ENCODE measurements at regions not wholly inside any gene's neighbourhood (a gene's known extent, or its start where the extent isn't known, plus 50 kb on each side); places are given as distances from the start of the nearest gene placed in this dataset.

DNA sequence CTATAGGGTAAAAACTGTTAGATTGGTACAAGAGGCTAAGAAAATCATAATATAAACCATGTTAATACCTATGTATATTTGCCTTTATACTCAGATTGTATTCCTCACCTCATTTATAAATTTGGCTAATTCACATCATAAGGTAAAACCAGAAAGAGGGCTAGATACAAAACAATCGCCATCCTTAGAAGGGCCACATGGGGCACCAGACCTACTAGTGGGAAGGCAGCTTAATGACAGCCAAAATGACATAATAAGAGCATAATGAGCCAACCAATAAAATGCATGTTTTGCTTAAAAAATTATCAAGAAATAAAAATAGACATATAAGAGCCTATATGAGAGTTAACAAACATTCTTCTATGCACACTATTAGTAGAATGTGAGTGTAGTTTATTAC is 107.3 kb upstream of the PRDX4 start:
- Mint-ChIP-seq H3K36me3 (peaks cover 0 to 8% of the 10 kb centered on the region in 2 donors), H3K9me3 (peaks cover 6 to 50% (median 28%) of the 10 kb centered on the region in 7 donors), H3K27ac (no peak overlapping the region), H3K27me3 (peaks cover 0 to 3% (median 0%) of the 10 kb centered on the region in 3 donors), H3K4me1 (no peaks in the 10 kb centered on the region), H3K4me3 (no peak overlapping the region)
- no peak for ATAC-seq (ENCODE audit: low read depth in 2 of 2)
- no peak for DNase-seq

GRCh38 chrX:23570674-23571343 is 96.5 kb upstream of the PRDX4 start:
- no peak overlapping the region for H3K27ac Mint-ChIP-seq
- peaks cover 0 to 4% of the 10 kb centered on the region in 2 donors for H3K36me3 Mint-ChIP-seq
- no peaks in the 10 kb centered on the region for H3K4me1 Mint-ChIP-seq
- no peak for DNase-seq
- no peak overlapping the region for H3K4me3 Mint-ChIP-seq
- peaks cover 0 to 10% (median 0%) of the 10 kb centered on the region in 3 donors for H3K27me3 Mint-ChIP-seq
- ATAC-seq (ENCODE audit: low read depth in 2 of 2), result no peak
- peaks cover 0 to 19% (median 4%) of the 10 kb centered on the region in 7 donors for H3K9me3 Mint-ChIP-seq

- ATAC-seq (ENCODE audit: low read depth in 2 of 2) (no peak), DNase-seq (no peak)
- peaks cover 0 to 7% (median 4%) of the 10 kb centered on the region in 7 donors for H3K9me3 Mint-ChIP-seq
- no peak overlapping the region for H3K27ac Mint-ChIP-seq
- H3K4me3 Mint-ChIP-seq, result no peak overlapping the region
- H3K4me1 Mint-ChIP-seq, result no peaks in the 10 kb centered on the region
- H3K27me3 Mint-ChIP-seq, result peaks cover 0 to 5% (median 0%) of the 10 kb centered on the region in 3 donors
- no peaks in the 10 kb centered on the region for H3K36me3 Mint-ChIP-seq
Measured at GRCh38 chrX:23575281-23575680, 92.0 kb upstream of the PRDX4 start.

GRCh38 chrX:23578079-23578478 is 89.2 kb upstream of the PRDX4 start:
- H3K9me3 Mint-ChIP-seq, result peaks cover 0 to 6% (median 0%) of the 10 kb centered on the region in 7 donors

DNA sequence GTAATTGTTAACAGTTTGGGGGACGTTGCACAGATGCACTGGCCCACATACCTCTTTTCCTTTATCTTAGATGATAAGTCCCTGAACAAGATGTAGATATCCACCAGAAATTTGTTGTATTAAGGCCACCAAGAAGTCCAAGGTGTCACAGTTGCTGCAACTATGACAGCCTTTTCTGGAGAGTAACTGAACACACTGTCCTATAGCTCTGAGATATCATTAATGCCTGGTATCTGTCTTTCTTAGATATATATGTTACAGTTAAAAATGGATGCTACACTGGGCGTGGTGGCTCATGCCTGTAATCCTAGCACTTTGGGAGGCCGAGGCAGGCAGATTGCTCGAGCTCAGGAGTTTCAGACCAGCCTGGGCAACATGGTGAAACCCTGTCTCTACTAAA is 77.8 kb upstream of the PRDX4 start:
- no peaks in the 10 kb centered on the region for H3K36me3 Mint-ChIP-seq
- peaks cover 0 to 9% (median 0%) of the 10 kb centered on the region in 3 donors for H3K27me3 Mint-ChIP-seq
- no peak overlapping the region for H3K4me3 Mint-ChIP-seq

More at GRCh38 chrX:23578079-23578478, 89.2 kb upstream of the PRDX4 start:
- no peak overlapping the region for H3K4me3 Mint-ChIP-seq
- H3K27me3 Mint-ChIP-seq, result peaks cover 0 to 5% (median 4%) of the 10 kb centered on the region in 3 donors
- no peak overlapping the region for H3K27ac Mint-ChIP-seq
- no peak for ATAC-seq (ENCODE audit: low read depth in 2 of 2)
- H3K36me3 Mint-ChIP-seq, result no peaks in the 10 kb centered on the region
- no peak for DNase-seq
- H3K4me1 Mint-ChIP-seq, result no peaks in the 10 kb centered on the region

GRCh38 chrX:23592741-23593140 is 74.6 kb upstream of the PRDX4 start:
- Mint-ChIP-seq H3K4me1 (no peaks in the 10 kb centered on the region), H3K36me3 (no peaks in the 10 kb centered on the region), H3K4me3 (peak overlapping the region in 1 of 8 donors; percentile 70), H3K27ac (no peak overlapping the region), H3K9me3 (peaks cover 0 to 15% (median 7%) of the 10 kb centered on the region in 7 donors), H3K27me3 (peaks cover 0 to 9% (median 0%) of the 10 kb centered on the region in 3 donors)
- no peak for ATAC-seq (ENCODE audit: low read depth in 2 of 2)
- no peak for DNase-seq

More for the DNA sequence above, 77.8 kb upstream of the PRDX4 start:
- DNase-seq, result no peak
- Mint-ChIP-seq H3K27ac (no peak overlapping the region), H3K9me3 (peaks cover 0 to 18% (median 7%) of the 10 kb centered on the region in 7 donors), H3K4me1 (no peaks in the 10 kb centered on the region)
- no peak for ATAC-seq (ENCODE audit: low read depth in 2 of 2)

DNA sequence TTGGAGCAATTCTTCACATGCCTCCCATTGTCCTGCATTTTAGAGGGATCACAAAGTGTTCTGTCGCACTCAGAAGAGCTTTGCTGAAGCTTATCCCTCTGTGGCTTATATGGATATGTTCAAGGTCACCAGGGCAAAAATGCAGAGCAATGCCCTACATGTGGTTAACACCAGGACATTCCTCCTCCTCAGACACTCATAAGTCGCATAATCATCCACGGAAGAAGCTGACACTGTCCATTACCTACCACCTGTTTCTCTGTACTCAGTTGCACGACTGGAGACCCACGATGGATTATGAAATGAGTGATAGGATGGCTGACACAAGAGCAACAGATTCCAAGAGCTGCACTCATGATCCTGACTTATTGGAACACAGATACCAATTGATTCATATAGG is 68.7 kb upstream of the PRDX4 start:
- H3K4me3 Mint-ChIP-seq, result no peak overlapping the region

GRCh38 chrX:23603501-23603900 is 63.8 kb upstream of the PRDX4 start:
- Mint-ChIP-seq H3K27me3 (peaks cover 0 to 6% (median 4%) of the 10 kb centered on the region in 3 donors), H3K9me3 (peaks cover 0 to 6% (median 0%) of the 10 kb centered on the region in 7 donors), H3K36me3 (no peaks in the 10 kb centered on the region), H3K27ac (no peak overlapping the region), H3K4me3 (no peak overlapping the region), H3K4me1 (no peaks in the 10 kb centered on the region)
- ATAC-seq (ENCODE audit: low read depth in 2 of 2) (no peak), DNase-seq (no peak)

More for the DNA sequence above, 68.7 kb upstream of the PRDX4 start:
- no peak overlapping the region for H3K27ac Mint-ChIP-seq
- ATAC-seq (ENCODE audit: low read depth in 2 of 2), result no peak
- H3K9me3 Mint-ChIP-seq, result peaks cover 0 to under 1% (median 0%) of the 10 kb centered on the region in 7 donors
- no peaks in the 10 kb centered on the region for H3K27me3 Mint-ChIP-seq
- no peaks in the 10 kb centered on the region for H3K4me1 Mint-ChIP-seq
- H3K36me3 Mint-ChIP-seq, result no peaks in the 10 kb centered on the region
- no peak for DNase-seq

DNA sequence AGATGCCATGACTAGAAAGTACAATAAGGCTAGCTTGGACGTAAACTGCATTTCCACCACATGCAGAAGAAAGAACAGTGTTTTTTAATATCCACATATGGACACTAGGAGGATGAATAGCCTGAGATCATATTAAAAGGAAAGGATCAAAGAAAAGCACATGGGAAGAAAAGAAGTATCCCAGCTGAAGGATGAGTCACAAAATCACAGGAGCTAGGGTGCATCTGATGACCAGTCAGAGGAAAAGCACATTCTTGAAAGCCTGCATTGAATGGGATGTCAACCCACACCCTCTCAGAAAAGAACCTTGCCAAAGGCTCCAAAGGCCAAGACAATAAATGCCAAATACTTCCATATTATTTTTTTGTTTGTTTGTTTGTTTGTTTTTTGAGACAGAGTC is 56.8 kb upstream of the PRDX4 start:
- Mint-ChIP-seq H3K36me3 (no peaks in the 10 kb centered on the region), H3K4me3 (no peak overlapping the region), H3K4me1 (no peaks in the 10 kb centered on the region), H3K27ac (no peak overlapping the region), H3K27me3 (peaks cover 8 to 16% (median 8%) of the 10 kb centered on the region in 3 donors), H3K9me3 (peaks cover 0 to 2% (median 0%) of the 10 kb centered on the region in 7 donors)
- no peak for DNase-seq
- no peak for ATAC-seq (ENCODE audit: low read depth in 2 of 2)

DNA sequence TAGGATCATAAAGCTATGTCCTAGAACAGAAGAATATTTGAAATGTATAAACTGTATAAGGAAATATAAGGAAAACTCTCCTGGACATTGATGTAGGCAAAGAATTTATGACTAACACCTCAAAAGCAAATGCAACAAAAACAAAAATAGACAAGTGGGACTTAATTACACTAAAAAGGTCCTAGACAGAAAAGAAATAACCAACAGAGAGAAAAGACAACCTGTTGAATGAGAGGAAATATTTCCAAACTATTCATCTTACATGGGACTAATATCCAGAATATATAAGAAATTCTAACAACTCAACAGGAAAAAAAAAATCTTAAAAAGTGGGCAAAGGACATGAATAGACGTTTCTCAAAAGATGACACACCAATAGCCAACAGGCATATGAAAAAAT is 54.4 kb upstream of the PRDX4 start:
- Mint-ChIP-seq H3K27me3 (peaks cover 4 to 16% (median 6%) of the 10 kb centered on the region in 3 donors), H3K9me3 (no peaks in the 10 kb centered on the region), H3K4me1 (no peaks in the 10 kb centered on the region), H3K27ac (no peak overlapping the region), H3K4me3 (no peak overlapping the region), H3K36me3 (no peaks in the 10 kb centered on the region)
- ATAC-seq (ENCODE audit: low read depth in 2 of 2) (no peak), DNase-seq (no peak)

DNA sequence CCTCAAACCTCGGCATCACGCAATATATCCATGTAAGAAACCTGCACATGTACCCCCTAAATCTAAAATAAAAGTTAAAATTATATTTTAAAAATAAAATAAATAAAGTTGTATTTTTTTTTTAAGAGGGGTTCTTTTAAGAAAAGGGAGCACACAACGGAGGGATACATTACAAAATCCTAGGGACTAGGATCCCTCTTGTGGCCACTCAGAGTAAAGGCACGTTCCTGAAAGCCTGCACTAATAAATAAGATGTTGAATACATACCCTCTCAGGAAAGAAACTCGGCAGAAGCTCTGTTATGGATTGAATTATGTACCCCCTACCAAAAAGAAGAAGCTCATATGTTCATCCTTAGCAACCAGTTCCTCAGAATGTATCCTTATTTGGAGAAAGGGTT is 50.9 kb upstream of the PRDX4 start:
- H3K27ac Mint-ChIP-seq, result no peak overlapping the region
- ATAC-seq (ENCODE audit: low read depth in 2 of 2), result no peak
- DNase-seq, result no peak
- H3K27me3 Mint-ChIP-seq, result peaks cover 0 to 13% (median 4%) of the 10 kb centered on the region in 3 donors
- no peaks in the 10 kb centered on the region for H3K9me3 Mint-ChIP-seq
- no peaks in the 10 kb centered on the region for H3K4me1 Mint-ChIP-seq
- H3K4me3 Mint-ChIP-seq, result no peak overlapping the region
- no peaks in the 10 kb centered on the region for H3K36me3 Mint-ChIP-seq
